H1 (cell line): ENCODE measurements at regions not wholly inside any gene's neighbourhood (a gene's known extent, or its start where the extent isn't known, plus 50 kb on each side); places are given as distances from the start of the nearest gene placed in this dataset.

Experiments used
- CTCF ChIA-PET: fragments of 300-600 bp; sonication (Branson Sonifier 250); formaldehyde crosslinking; loops from one replicate; lab custom pipeline; 2021; ENCODE audit not compliant: partially characterized antibody; lab: Charles Lee
- POLR2A ChIA-PET: fragments of 300-600 bp; sonication (Branson Sonifier 250); formaldehyde crosslinking; loops from one replicate; lab custom pipeline; 2021; ENCODE audit warnings: inconsistent platforms; ENCODE audit not compliant: partially characterized antibody; lab: Charles Lee
- DNase-seq, 2 experiments: peaks; one replicate each; pipeline versions ENCODE4 v3.0.0 to v3.0.0-alpha.2; 2010 to 2022; ENCODE audit warnings: low spot score in 2 of 2, low read depth in 1 of 2, mixed read lengths in 1 of 2
- FAIRE-seq: peaks from 2 replicates; lab custom pipeline; 2011; peaks lifted over from hg19 to GRCh38; lab: Jason Lieb, UNC
- H2AFZ ChIP-seq: 2 replicates; pipeline ENCODE4 v1.8.1; 2012; ENCODE audit warnings: low read length, inconsistent platforms
- H2AK5ac ChIP-seq: 2 replicates; pipeline ENCODE4 v1.6.1; 2013; ENCODE audit warnings: low read depth, low read length
- H2BK120ac ChIP-seq: replicated peaks from 2 replicates; pipeline ENCODE3; 2013; ENCODE audit warnings: low read depth, low read length, inconsistent platforms
- H2BK12ac ChIP-seq: 2 replicates; pipeline ENCODE4 v1.6.1; 2013; ENCODE audit warnings: low read depth, low read length
- H2BK15ac ChIP-seq: 2 replicates; pipeline ENCODE4 v1.6.1; 2013; ENCODE audit warnings: low read length
- H2BK20ac ChIP-seq: 2 replicates; pipeline ENCODE4 v1.6.1; 2013; ENCODE audit warnings: low read length
- H2BK5ac ChIP-seq: 2 replicates; pipeline ENCODE4 v1.6.1; 2013; ENCODE audit warnings: low read depth, low read length
- H3K14ac ChIP-seq: 2 replicates; pipeline ENCODE4 v1.6.1; 2013; ENCODE audit warnings: inconsistent platforms; ENCODE audit not compliant: insufficient read length
- H3K18ac ChIP-seq: 2 replicates; pipeline ENCODE4 v1.6.1; 2013; ENCODE audit warnings: low read length; ENCODE audit errors: extremely low read depth
- H3K23ac ChIP-seq: 2 replicates; pipeline ENCODE4 v1.6.1; 2013; ENCODE audit warnings: inconsistent platforms; ENCODE audit not compliant: insufficient read length
- H3K23me2 ChIP-seq: 2 replicates; pipeline ENCODE4 v1.6.1; 2013; ENCODE audit warnings: low read depth, low read length
- H3K27ac ChIP-seq: 2 replicates; pipeline ENCODE4 v1.6.1; 2011; ENCODE audit warnings: low read depth, low read length, inconsistent platforms
- H3K27me3 ChIP-seq, 4 experiments: replicated peaks in 1 of 4; 1 replicate in 1 of 4; 2 replicates in 3 of 4; pipeline versions ENCODE4 v1.6.1 to v1.8.1; 2011 to 2013; ENCODE audit warnings: low read length in 3 of 4, mild to moderate bottlenecking in 3 of 4, inconsistent platforms in 2 of 4, mixed read lengths in 2 of 4, moderate library complexity in 1 of 4; ENCODE audit not compliant: control insufficient read depth in 3 of 4, insufficient read depth in 3 of 4; ENCODE audit errors: extremely low read depth in 1 of 4
- H3K36me3 ChIP-seq, 4 experiments: 2 replicates each; pipeline versions ENCODE4 v1.6.1 to v1.8.1; 2011 to 2013; ENCODE audit warnings: mild to moderate bottlenecking in 4 of 4, low read length in 3 of 4, moderate library complexity in 2 of 4, control low read depth in 1 of 4, inconsistent platforms in 1 of 4; ENCODE audit not compliant: insufficient read depth in 4 of 4, control insufficient read depth in 2 of 4
- H3K4ac ChIP-seq: replicated peaks from 2 replicates; pipeline ENCODE3; 2013; ENCODE audit warnings: low read length, low read depth, mixed read lengths, inconsistent platforms; ENCODE audit not compliant: insufficient read length
- H3K4me1 ChIP-seq, 4 experiments: replicated peaks in 1 of 4; 1 replicate in 1 of 4; 2 replicates in 3 of 4; pipeline versions ENCODE4 v1.6.1 to v1.8.1; 2011 to 2013; ENCODE audit warnings: low read length in 3 of 4, inconsistent platforms in 2 of 4, mixed read lengths in 1 of 4; ENCODE audit not compliant: insufficient read depth in 4 of 4, control insufficient read depth in 3 of 4
- H3K4me2 ChIP-seq, 2 experiments: 2 replicates each; pipeline versions ENCODE4 v1.6.1 to v1.8.1; 2011 to 2013; ENCODE audit warnings: low read depth in 2 of 2, low read length in 2 of 2, control low read depth in 1 of 2, inconsistent platforms in 1 of 2, mild to moderate bottlenecking in 1 of 2; ENCODE audit not compliant: insufficient read depth in 1 of 2
- H3K4me3 ChIP-seq, 4 experiments: fragments of 200-600, 300-600 bp in 1 of 4; sonication (generic), shearing (Covaris generic), sonication (Bioruptor Twin) in 1 of 4; 2 replicates each; pipeline versions ENCODE4 v1.5.1 to v1.8.1; 2011 to 2016; ENCODE audit warnings: low read length in 4 of 4, low read depth in 3 of 4, control low read depth in 2 of 4, inconsistent platforms in 2 of 4, mild to moderate bottlenecking in 2 of 4, mixed read lengths in 1 of 4, moderate library complexity in 1 of 4; ENCODE audit not compliant: insufficient read depth in 2 of 4; ENCODE audit errors: extremely low read depth in 1 of 4
- H3K56ac ChIP-seq: replicated peaks from 2 replicates; pipeline ENCODE3; 2013; ENCODE audit warnings: low read depth, mild to moderate bottlenecking, mixed read lengths, low read length, inconsistent platforms; ENCODE audit not compliant: insufficient read length
- H3K79me1 ChIP-seq: 2 replicates; pipeline ENCODE4 v1.6.1; 2013; ENCODE audit warnings: low read depth, low read length, control low read depth
- H3K79me2 ChIP-seq, 2 experiments: 2 replicates each; pipeline versions ENCODE4 v1.6.1 to v1.8.1; 2012 to 2013; ENCODE audit warnings: low read length in 2 of 2, mild to moderate bottlenecking in 2 of 2, inconsistent platforms in 1 of 2; ENCODE audit not compliant: insufficient read depth in 2 of 2, control insufficient read depth in 1 of 2
- H3K9ac ChIP-seq, 4 experiments: replicated peaks in 1 of 4; 1 replicate in 1 of 4; 2 replicates in 3 of 4; pipeline versions ENCODE4 v1.6.1 to v1.8.1; 2011 to 2013; ENCODE audit warnings: low read depth in 3 of 4, low read length in 3 of 4, control low read depth in 2 of 4, mild to moderate bottlenecking in 2 of 4, moderate library complexity in 2 of 4, inconsistent platforms in 1 of 4; ENCODE audit errors: extremely low read depth in 1 of 4
- H3K9me3 ChIP-seq, 2 experiments: 2 replicates each; pipeline versions ENCODE4 v1.6.1 to v1.8.1; 2012 to 2013; ENCODE audit warnings: mild to moderate bottlenecking in 2 of 2, moderate library complexity in 2 of 2, control low read depth in 1 of 2, inconsistent platforms in 1 of 2, low read depth in 1 of 2, low read length in 1 of 2, mixed read lengths in 1 of 2; ENCODE audit not compliant: insufficient read depth in 2 of 2
- H4K20me1 ChIP-seq, 2 experiments: replicated peaks in 1 of 2; 2 replicates each; pipeline versions ENCODE3 to v1.8.1; 2011 to 2013; ENCODE audit warnings: inconsistent platforms in 2 of 2, low read length in 2 of 2, mild to moderate bottlenecking in 1 of 2; ENCODE audit not compliant: insufficient read depth in 2 of 2, control insufficient read depth in 1 of 2
- H4K5ac ChIP-seq: 2 replicates; pipeline ENCODE4 v1.6.1; 2013; ENCODE audit warnings: low read length, low read depth, mixed read lengths, inconsistent platforms; ENCODE audit not compliant: insufficient read length
- H4K8ac ChIP-seq: 2 replicates; pipeline ENCODE4 v1.8.0; 2013; ENCODE audit warnings: mild to moderate bottlenecking, moderate library complexity, low read length, inconsistent platforms; ENCODE audit not compliant: insufficient read depth; ENCODE audit errors: extremely low read depth
- H4K91ac ChIP-seq: replicated peaks from 2 replicates; pipeline ENCODE3; 2013; ENCODE audit warnings: low read length, mixed read lengths, inconsistent platforms; ENCODE audit not compliant: insufficient read length
- CEBPB ChIP-seq: IDR thresholded peaks from 2 replicates; pipeline ENCODE4 v1.6.1; 2012; ENCODE audit warnings: low read depth, low read length
- CHD1 ChIP-seq: IDR thresholded peaks from 2 replicates; pipeline ENCODE4 v1.6.1; 2012; ENCODE audit warnings: low read depth, low read length, improper control_type of control experiment
- EGR1 ChIP-seq: IDR thresholded peaks from 2 replicates; pipeline ENCODE4 v1.6.1; 2011; ENCODE audit warnings: low read depth, low read length, borderline replicate concordance
- EZH2 ChIP-seq: fragments of 200-600 bp; sonication (generic); IDR thresholded peaks from 2 replicates; pipeline ENCODE4 v1.7.1; 2012; ENCODE audit warnings: low read depth, mild to moderate bottlenecking, moderate library complexity, low read length, inconsistent platforms; ENCODE audit not compliant: severe bottlenecking
- JUND ChIP-seq: IDR thresholded peaks from 2 replicates; pipeline ENCODE4 v1.6.1; 2011; ENCODE audit warnings: mild to moderate bottlenecking, improper control_type of control experiment, low read length
- MAX ChIP-seq: IDR thresholded peaks from 2 replicates; pipeline ENCODE4 v1.6.1; 2012; ENCODE audit warnings: inconsistent platforms
- NRF1 ChIP-seq: IDR thresholded peaks from 2 replicates; pipeline ENCODE4 v1.6.1; 2011; ENCODE audit warnings: mild to moderate bottlenecking, low read depth, low read length, improper control_type of control experiment
- PHF8 ChIP-seq: fragments of 200-600 bp; sonication (generic); conservative IDR thresholded peaks from 2 replicates; pipeline ENCODE4 v1.7.1; 2012; ENCODE audit warnings: low read depth, mild to moderate bottlenecking, inconsistent platforms, low read length, moderate library complexity
- SIX5 ChIP-seq: IDR thresholded peaks from 2 replicates; pipeline ENCODE4 v1.6.1; 2011; ENCODE audit warnings: mild to moderate bottlenecking, low read depth, low read length
- TAF1 ChIP-seq: IDR thresholded peaks from 2 replicates; pipeline ENCODE4 v1.6.1; 2011; ENCODE audit warnings: mild to moderate bottlenecking, low read depth, low read length
- TBP ChIP-seq: IDR thresholded peaks from 2 replicates; pipeline ENCODE4 v1.6.1; 2011; ENCODE audit warnings: low read depth, low read length, improper control_type of control experiment
- USF2 ChIP-seq: IDR thresholded peaks from 2 replicates; pipeline ENCODE4 v1.6.1; 2011; ENCODE audit warnings: low read length, improper control_type of control experiment
- YY1 ChIP-seq: IDR thresholded peaks from 2 replicates; pipeline ENCODE4 v1.6.1; 2011; ENCODE audit warnings: low read depth, mild to moderate bottlenecking, low read length
- WGBS, 2 experiments: shearing (Covaris generic) in 1 of 2; methylation state at CpG; one replicate each; pipeline versions ENCODE4 v1.1.6 to v1.1.7; 2013 to 2015; ENCODE audit warnings: low lambda C conversion rate in 2 of 2, mixed read lengths in 2 of 2, inconsistent platforms in 1 of 2, low coverage in 1 of 2, missing lambda C conversion rate in 1 of 2; ENCODE audit not compliant: insufficient replicate concordance in 2 of 2, insufficient coverage in 1 of 2, insufficient read length in 1 of 2; ENCODE audit errors: extremely low coverage in 1 of 2, missing lambda C conversion rate in 1 of 2; 5-methylcytosine and 5-hydroxymethylcytosine counted together

GRCh38 chr16:63856537-63856936, 1265.3 kb downstream of the CDH11 start:
- WGBS, 2 experiments: 100% methylated on average over 1 of the region's 1 CpG; no CpG with 5 or more reads in 1 of the 2 experiments
- Histone ChIP-seq H2BK12ac (no peak overlapping the region), H4K20me1 (no peaks in the 10 kb centered on the region), H3K36me3 (no peaks in the 10 kb centered on the region), H3K23ac (no peak overlapping the region), H3K4me1 (no peaks in the 10 kb centered on the region), H3K27me3 (no peaks in the 10 kb centered on the region), H3K14ac (no peak overlapping the region), H3K9me3 (no peaks in the 10 kb centered on the region), H2BK20ac (no peak overlapping the region), H3K79me2 (no peaks in the 10 kb centered on the region), H3K9ac (no peak overlapping the region), H3K56ac (no peak overlapping the region), H3K4ac (no peak overlapping the region), H3K27ac (no peak overlapping the region), H3K4me2 (no peak overlapping the region), H4K91ac (no peak overlapping the region), H2AK5ac (no peak overlapping the region), H4K5ac (no peak overlapping the region), H3K79me1 (no peaks in the 10 kb centered on the region), H3K4me3 (no peak overlapping the region), H4K8ac (no peak overlapping the region), H3K18ac (no peak overlapping the region), H3K23me2 (no peaks in the 10 kb centered on the region), H2BK120ac (no peak overlapping the region), H2BK5ac (no peak overlapping the region), H2AFZ (peak overlapping the region; percentile 88; the same call in 1 of the 2 replicates), H2BK15ac (no peak overlapping the region)
- ChIA-PET CTCF (interaction anchor here (1.1 kb wide), 1 partner anchor 121 kb away, joined by 3 read pairs; no protein-coding TSS in a partner anchor), POLR2A (no interaction called here)
- DNase-seq: no peak
- TF ChIP-seq SIX5: no peak
- no peak for TF ChIP-seq CHD1
- TF ChIP-seq MAX: no peak
- no peak for TF ChIP-seq NRF1
- no peak for TF ChIP-seq CEBPB
- TF ChIP-seq TAF1: no peak
- TF ChIP-seq PHF8: no peak
- no peak for TF ChIP-seq EZH2
- no peak for TF ChIP-seq EGR1
- TF ChIP-seq JUND: no peak
- TF ChIP-seq USF2: no peak
- no peak for TF ChIP-seq YY1
- no peak for TF ChIP-seq TBP
- no peak for FAIRE-seq
